HT-29 (cell line): ENCODE measurements at regions not wholly inside any gene's neighbourhood (a gene's known extent, or its start where the extent isn't known, plus 50 kb on each side); places are given as distances from the start of the nearest gene placed in this dataset.
A peak's percentile ranks its signal among the peaks of the same experiment; 100 is the strongest.
"Not testable (repeated sequence)": the region's sequence is repeated elsewhere in the genome, so short reads cannot be mapped to it uniquely, and the experiment has no call there.

Experiments
- DNase-seq: peaks from one replicate; pipeline ENCODE4 v3.0.0-alpha.2; 2015; ENCODE audit warnings: low spot score

GRCh38 chr5:34096033-34096432, 53.0 kb upstream of the C1QTNF3 start:
- DNase-seq = not testable (repeated sequence)

- DNase-seq = not testable (repeated sequence)
Measured at GRCh38 chr5:34099891-34100290, 56.9 kb upstream of the C1QTNF3 start.

- not testable (repeated sequence) for DNase-seq
Measured at GRCh38 chr5:34101567-34101966, 58.6 kb upstream of the C1QTNF3 start.

- not testable (repeated sequence) for DNase-seq
Measured at GRCh38 chr5:34108897-34109296, 65.9 kb upstream of the C1QTNF3 start.

- DNase-seq = not testable (repeated sequence)
Measured at GRCh38 chr5:34124280-34124679, 81.3 kb upstream of the C1QTNF3 start.

- DNase-seq = not testable (repeated sequence)
Measured at GRCh38 chr5:34125354-34125753, 82.3 kb upstream of the C1QTNF3 start.

- not testable (repeated sequence) for DNase-seq
Measured at GRCh38 chr5:34126741-34127140, 83.7 kb upstream of the C1QTNF3 start.

GRCh38 chr5:34127818-34128217, 84.8 kb upstream of the C1QTNF3 start:
- not testable (repeated sequence) for DNase-seq

GRCh38 chr5:34128890-34129289, 85.9 kb upstream of the C1QTNF3 start:
- not testable (repeated sequence) for DNase-seq

GRCh38 chr5:34154988-34155387, 112.0 kb upstream of the C1QTNF3 start:
- not testable (repeated sequence) for DNase-seq

- DNase-seq = not testable (repeated sequence)
Measured at GRCh38 chr5:34156703-34157414, 113.8 kb upstream of the C1QTNF3 start.

GRCh38 chr5:34160904-34161303, 117.9 kb upstream of the C1QTNF3 start:
- DNase-seq = not testable (repeated sequence)

- DNase-seq = not testable (repeated sequence)
Measured at GRCh38 chr5:34171398-34171797, 128.4 kb upstream of the C1QTNF3 start.

- peak; percentile 10 for DNase-seq
Measured at GRCh38 chr5:34179453-34180190, 136.6 kb upstream of the C1QTNF3 start.

GRCh38 chr5:34180225-34180624, 137.2 kb upstream of the C1QTNF3 start:
- DNase-seq = not testable (repeated sequence)

- DNase-seq = not testable (repeated sequence)
Measured at GRCh38 chr5:34180940-34181614, 138.1 kb upstream of the C1QTNF3 start.

GRCh38 chr5:34185005-34185404, 142.0 kb upstream of the C1QTNF3 start:
- DNase-seq = not testable (repeated sequence)

GRCh38 chr5:34185572-34185971, 142.6 kb upstream of the C1QTNF3 start:
- DNase-seq = peak; percentile 2

- DNase-seq = not testable (repeated sequence)
Measured at GRCh38 chr5:34186108-34186507, 143.1 kb upstream of the C1QTNF3 start.

GRCh38 chr5:34186865-34187264, 143.9 kb upstream of the C1QTNF3 start:
- DNase-seq = not testable (repeated sequence)

GRCh38 chr5:34187441-34187840, 144.4 kb upstream of the C1QTNF3 start:
- DNase-seq = not testable (repeated sequence)
